NCI-H446 (cell line): ENCODE measurements at regions not wholly inside any gene's neighbourhood (a gene's known extent, or its start where the extent isn't known, plus 50 kb on each side); places are given as distances from the start of the nearest gene placed in this dataset.
"Not testable (repeated sequence)": the region's sequence is repeated elsewhere in the genome, so short reads cannot be mapped to it uniquely, and the experiment has no call there.

Experiments
- DNase-seq, 2 experiments: peaks; one replicate each; lab custom pipeline; 2025; lab: John Stamatoyannopoulos, UW

GRCh38 chr15:77862651-77863104 lies 214.8 kb downstream of the TBC1D2B start:
- DNase-seq = no peak

- DNase-seq = not testable (repeated sequence)
Observed at GRCh38 chr15:77861997-77862635, 215.4 kb downstream of the TBC1D2B start.

GRCh38 chr15:77860071-77860691 lies 217.3 kb downstream of the TBC1D2B start:
- no peak for DNase-seq

- DNase-seq = no peak
Observed at GRCh38 chr15:77859491-77860060, 217.9 kb downstream of the TBC1D2B start.

- no peak for DNase-seq
Observed at GRCh38 chr15:77858792-77859490, 218.6 kb downstream of the TBC1D2B start.

- no peak for DNase-seq
Observed at GRCh38 chr15:77857419-77857818, 220.1 kb downstream of the TBC1D2B start.

- DNase-seq = no peak
Observed at GRCh38 chr15:77856705-77857346, 220.7 kb downstream of the TBC1D2B start.

GRCh38 chr15:77855871-77856270 lies 221.6 kb downstream of the TBC1D2B start:
- DNase-seq = no peak

GRCh38 chr15:77854980-77855379 lies 222.3 kb upstream of the LINGO1 start:
- no peak for DNase-seq

GRCh38 chr15:77853910-77854309 lies 221.2 kb upstream of the LINGO1 start:
- no peak for DNase-seq

- DNase-seq = no peak
Observed at GRCh38 chr15:77853008-77853328, 220.3 kb upstream of the LINGO1 start.

GRCh38 chr15:77852241-77853007 lies 219.7 kb upstream of the LINGO1 start:
- DNase-seq = no peak

- DNase-seq = peak; percentile 14 to 38
Observed at GRCh38 chr15:77851691-77852090, 219.0 kb upstream of the LINGO1 start.

- DNase-seq = no peak
Observed at GRCh38 chr15:77851086-77851485, 218.4 kb upstream of the LINGO1 start.

GRCh38 chr15:77846986-77847385 lies 214.3 kb upstream of the LINGO1 start:
- peak in 1 of 2 experiments; percentile 12 for DNase-seq

GRCh38 chr15:77846360-77846759 lies 213.6 kb upstream of the LINGO1 start:
- no peak for DNase-seq

- no peak for DNase-seq
Observed at GRCh38 chr15:77844798-77845446, 212.2 kb upstream of the LINGO1 start.

- no peak for DNase-seq
Observed at GRCh38 chr15:77843546-77843945, 210.8 kb upstream of the LINGO1 start.

- no peak for DNase-seq
Observed at GRCh38 chr15:77840991-77841775, 208.5 kb upstream of the LINGO1 start.
